SW 1271 (cell line): ENCODE measurements at regions not wholly inside any gene's neighbourhood (a gene's known extent, or its start where the extent isn't known, plus 50 kb on each side); places are given as distances from the start of the nearest gene placed in this dataset.

Source experiments
- DNase-seq, 2 experiments: peaks; one replicate each; lab custom pipeline; 2025; lab: John Stamatoyannopoulos, UW

GRCh38 chr11:70627219-70627618, 228.9 kb downstream of the CTTN start:
- DNase-seq = no peak

- DNase-seq = no peak
Measured at GRCh38 chr11:70628176-70628854, 230.0 kb downstream of the CTTN start.

- DNase-seq = no peak
Measured at GRCh38 chr11:70628855-70629844, 230.8 kb downstream of the CTTN start.

- DNase-seq = no peak
Measured at GRCh38 chr11:70630068-70630467, 231.7 kb downstream of the CTTN start.

GRCh38 chr11:70630816-70631623, 232.7 kb downstream of the CTTN start:
- DNase-seq = no peak

GRCh38 chr11:70631624-70632047, 233.3 kb downstream of the CTTN start:
- no peak for DNase-seq

GRCh38 chr11:70633610-70634009, 235.3 kb downstream of the CTTN start:
- no peak for DNase-seq

GRCh38 chr11:70636659-70637058, 238.3 kb downstream of the CTTN start:
- no peak for DNase-seq

GRCh38 chr11:70637186-70637800, 239.0 kb downstream of the CTTN start:
- no peak for DNase-seq

GRCh38 chr11:70637949-70638583, 239.7 kb downstream of the CTTN start:
- no peak for DNase-seq

GRCh38 chr11:70640408-70640807, 242.1 kb downstream of the CTTN start:
- DNase-seq = no peak

GRCh38 chr11:70641369-70641768, 243.0 kb downstream of the CTTN start:
- DNase-seq = no peak

GRCh38 chr11:70642266-70642665, 243.9 kb downstream of the CTTN start:
- no peak for DNase-seq

- DNase-seq = no peak
Measured at GRCh38 chr11:70643642-70644041, 245.3 kb downstream of the CTTN start.

GRCh38 chr11:70644343-70645060, 246.2 kb downstream of the CTTN start:
- DNase-seq = no peak

GRCh38 chr11:70645537-70645936, 247.2 kb downstream of the CTTN start:
- no peak for DNase-seq

GRCh38 chr11:70646272-70647049, 248.1 kb downstream of the CTTN start:
- DNase-seq = no peak

- no peak for DNase-seq
Measured at GRCh38 chr11:70647188-70648166, 249.1 kb downstream of the CTTN start.
